ENCODE measurements at regions not wholly inside any gene's neighbourhood (a gene's known extent, or its start where the extent isn't known, plus 50 kb on each side); places are given as distances from the start of the nearest gene placed in this dataset.

- Histone ChIP-seq H3K27me3 (ENCODE audit: control insufficient read depth, insufficient read depth, low read length) (no peaks in the 10 kb centered on the region), H3K36me3 (ENCODE audit: control insufficient read depth, insufficient read depth, low read length) (no peaks in the 10 kb centered on the region), H3K4me3 (ENCODE audit: low read length) (no peak overlapping the region), H3K27ac (ENCODE audit: low read length) (no peak overlapping the region), H3K9me3 (ENCODE audit: control insufficient read depth, insufficient read depth, low read length) (no peaks in the 10 kb centered on the region), H3K4me1 (ENCODE audit: control insufficient read depth, insufficient read depth, low read length) (no peaks in the 10 kb centered on the region)
- ATAC-seq (no peak), DNase-seq (no peak)
- WGBS (ENCODE audit: insufficient coverage): 89% methylated on average over 10 of the region's 10 CpGs
- intact Hi-C loops (cut with micrococcal nuclease): no loop called here
- Mint-ChIP-seq H3K4me1 (no peaks in the 10 kb centered on the region), H3K27me3 (ENCODE audit: low read depth in 2 of 2) (peaks cover 0 to 2% of the 10 kb centered on the region in 2 donors), H3K4me3 (no peak overlapping the region), H3K36me3 (no peaks in the 10 kb centered on the region), H3K27ac (no peak overlapping the region), H3K9me3 (no peaks in the 10 kb centered on the region)
- no peak for TF ChIP-seq CTCF (IDR thresholded peaks at IDR 0.05)
These were observed 123.3 kb upstream of the SH3BP4 start for GRCh38 chr2:234828382-234829073.

- no peaks in the 10 kb centered on the region for H3K9me3 Mint-ChIP-seq
- no peak for TF ChIP-seq CTCF (IDR thresholded peaks at IDR 0.05)
- no peak for ATAC-seq
- no peak for DNase-seq
- Histone ChIP-seq H3K27ac (ENCODE audit: low read length) (no peak overlapping the region), H3K27me3 (ENCODE audit: control insufficient read depth, insufficient read depth, low read length) (no peaks in the 10 kb centered on the region), H3K4me3 (ENCODE audit: low read length) (no peak overlapping the region), H3K4me1 (ENCODE audit: control insufficient read depth, insufficient read depth, low read length) (no peaks in the 10 kb centered on the region), H3K36me3 (ENCODE audit: control insufficient read depth, insufficient read depth, low read length) (no peaks in the 10 kb centered on the region), H3K9me3 (ENCODE audit: control insufficient read depth, insufficient read depth, low read length) (no peaks in the 10 kb centered on the region)
- H3K4me1 Mint-ChIP-seq: no peaks in the 10 kb centered on the region
- no peak overlapping the region for H3K4me3 Mint-ChIP-seq
- H3K36me3 Mint-ChIP-seq: no peaks in the 10 kb centered on the region
- peaks cover 0 to 2% of the 10 kb centered on the region in 2 donors for H3K27me3 Mint-ChIP-seq (ENCODE audit: low read depth in 2 of 2)
- no peak overlapping the region for H3K27ac Mint-ChIP-seq
- WGBS (ENCODE audit: insufficient coverage): 75% methylated on average over 2 of the region's 2 CpGs
- intact Hi-C loops (cut with micrococcal nuclease): no loop called here
These were observed 124.5 kb upstream of the SH3BP4 start for GRCh38 chr2:234827096-234827860.

- no peaks in the 10 kb centered on the region for H3K36me3 ChIP-seq (ENCODE audit: control insufficient read depth, insufficient read depth, low read length)
- no peak overlapping the region for H3K4me3 ChIP-seq (ENCODE audit: low read length)
- Mint-ChIP-seq H3K4me1 (no peaks in the 10 kb centered on the region), H3K27me3 (ENCODE audit: low read depth in 2 of 2) (peaks cover 0 to 2% of the 10 kb centered on the region in 2 donors), H3K27ac (no peak overlapping the region), H3K4me3 (no peak overlapping the region), H3K36me3 (no peaks in the 10 kb centered on the region), H3K9me3 (no peaks in the 10 kb centered on the region)
- H3K27ac ChIP-seq (ENCODE audit: low read length): no peak overlapping the region
- WGBS (ENCODE audit: insufficient coverage): 93% methylated on average over 4 of the region's 5 CpGs
- no peaks in the 10 kb centered on the region for H3K9me3 ChIP-seq (ENCODE audit: control insufficient read depth, insufficient read depth, low read length)
- intact Hi-C loops (cut with micrococcal nuclease): no loop called here
- H3K27me3 ChIP-seq (ENCODE audit: control insufficient read depth, insufficient read depth, low read length): no peaks in the 10 kb centered on the region
- no peaks in the 10 kb centered on the region for H3K4me1 ChIP-seq (ENCODE audit: control insufficient read depth, insufficient read depth, low read length)
- DNase-seq: no peak
- no peak for TF ChIP-seq CTCF (IDR thresholded peaks at IDR 0.05)
- no peak for ATAC-seq
These were observed 125.1 kb upstream of the SH3BP4 start for GRCh38 chr2:234826681-234827080.

All from natural killer cell (primary cell).